GM08714 (cell line): ENCODE measurements at regions not wholly inside any gene's neighbourhood (a gene's known extent, or its start where the extent isn't known, plus 50 kb on each side); places are given as distances from the start of the nearest gene placed in this dataset.
"Not testable (repeated sequence)": the region's sequence is repeated elsewhere in the genome, so short reads cannot be mapped to it uniquely, and the experiment has no call there.

Source experiments
- H3K4me3 ChIP-seq: fragments of 200-500 bp; sonication (Bioruptor generic); 2 replicates; pipeline ENCODE4 v1.5.1; 2014; ENCODE audit warnings: mild to moderate bottlenecking, low read length, inconsistent platforms
- ZNF274 ChIP-seq: IDR thresholded peaks from 2 replicates; pipeline ENCODE4 v1.6.1; 2012; ENCODE audit warnings: mild to moderate bottlenecking, low read depth, low read length

GRCh38 chr2:16204251-16204650 is 263.9 kb downstream of the MYCN start:
- no peak overlapping the region for H3K4me3 ChIP-seq
- TF ChIP-seq ZNF274, result no peak

- no peak overlapping the region for H3K4me3 ChIP-seq
- no peak for TF ChIP-seq ZNF274
Measured at GRCh38 chr2:16203691-16204090, 263.3 kb downstream of the MYCN start.

GRCh38 chr2:16203069-16203468 is 262.7 kb downstream of the MYCN start:
- no peak for TF ChIP-seq ZNF274
- no peak overlapping the region for H3K4me3 ChIP-seq

DNA sequence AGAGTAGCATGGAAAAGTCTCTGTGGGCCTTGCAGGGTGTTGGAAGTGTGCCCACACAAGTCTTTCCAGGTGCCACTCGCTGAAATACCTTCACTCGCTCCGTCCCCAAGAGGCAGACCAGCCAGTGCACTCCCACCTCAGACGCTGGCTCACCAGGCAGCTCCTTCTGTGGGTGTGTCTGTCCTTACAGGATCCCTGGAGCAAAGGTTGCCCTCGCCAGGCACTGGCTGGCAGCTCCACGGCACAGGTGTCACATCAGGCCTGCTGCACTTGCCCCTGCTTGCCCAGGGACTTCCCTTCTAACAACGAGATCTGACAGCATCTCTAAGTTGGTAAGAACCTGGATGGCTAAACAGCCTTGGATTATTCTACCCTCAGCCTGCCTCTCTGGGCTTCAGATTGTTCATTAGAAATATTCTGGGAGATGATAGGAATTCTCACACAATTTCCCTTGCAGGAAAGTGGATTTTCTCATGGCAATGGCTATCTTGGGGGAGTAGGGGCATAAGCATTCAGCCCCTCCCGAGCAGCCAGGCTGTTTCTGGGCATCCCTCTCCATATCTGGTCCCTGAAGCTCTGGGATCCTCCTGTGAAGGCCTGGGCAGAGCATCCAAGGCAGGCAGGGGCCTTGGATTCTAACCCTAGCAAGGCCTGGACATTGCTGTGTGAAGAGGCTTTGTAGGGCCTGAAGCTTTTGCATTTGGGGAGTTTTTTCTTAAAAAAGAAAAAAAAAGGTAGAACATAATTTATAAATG is 262.1 kb downstream of the MYCN start:
- TF ChIP-seq ZNF274, result no peak
- H3K4me3 ChIP-seq, result no peak overlapping the region

- no peak for TF ChIP-seq ZNF274
Measured at GRCh38 chr2:16201848-16202247, 261.5 kb downstream of the MYCN start.

GRCh38 chr2:16200554-16201193 is 260.3 kb downstream of the MYCN start:
- TF ChIP-seq ZNF274, result no peak
- H3K4me3 ChIP-seq, result no peak overlapping the region

More at GRCh38 chr2:16201848-16202247, 261.5 kb downstream of the MYCN start:
- no peak overlapping the region for H3K4me3 ChIP-seq

GRCh38 chr2:16199882-16200553 is 259.7 kb downstream of the MYCN start:
- no peak for TF ChIP-seq ZNF274
- H3K4me3 ChIP-seq, result no peak overlapping the region

DNA sequence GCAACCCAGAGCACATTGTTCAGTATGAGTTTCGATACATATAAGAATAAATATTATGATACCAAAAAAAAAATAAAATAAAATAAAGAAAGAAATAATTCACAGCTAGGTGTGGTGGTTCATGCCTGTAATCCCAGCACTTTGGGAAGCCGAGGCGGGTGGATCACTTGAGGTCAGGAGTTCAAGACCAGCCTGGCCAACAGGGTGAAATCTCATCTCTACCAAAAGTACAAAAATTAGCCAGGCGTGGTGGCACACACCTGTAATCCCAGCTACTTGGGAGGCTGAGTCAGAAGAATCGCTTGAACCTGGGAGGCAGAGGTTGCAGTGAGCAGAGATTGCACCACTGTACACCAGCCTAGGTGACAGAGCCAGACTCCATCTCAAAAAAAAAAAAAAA is 258.9 kb downstream of the MYCN start:
- not testable (repeated sequence) for H3K4me3 ChIP-seq

GRCh38 chr2:16198166-16198912 is 258.0 kb downstream of the MYCN start:
- H3K4me3 ChIP-seq, result no peak overlapping the region
- TF ChIP-seq ZNF274, result no peak

GRCh38 chr2:16197504-16198147 is 257.3 kb downstream of the MYCN start:
- no peak overlapping the region for H3K4me3 ChIP-seq
- TF ChIP-seq ZNF274, result no peak

DNA sequence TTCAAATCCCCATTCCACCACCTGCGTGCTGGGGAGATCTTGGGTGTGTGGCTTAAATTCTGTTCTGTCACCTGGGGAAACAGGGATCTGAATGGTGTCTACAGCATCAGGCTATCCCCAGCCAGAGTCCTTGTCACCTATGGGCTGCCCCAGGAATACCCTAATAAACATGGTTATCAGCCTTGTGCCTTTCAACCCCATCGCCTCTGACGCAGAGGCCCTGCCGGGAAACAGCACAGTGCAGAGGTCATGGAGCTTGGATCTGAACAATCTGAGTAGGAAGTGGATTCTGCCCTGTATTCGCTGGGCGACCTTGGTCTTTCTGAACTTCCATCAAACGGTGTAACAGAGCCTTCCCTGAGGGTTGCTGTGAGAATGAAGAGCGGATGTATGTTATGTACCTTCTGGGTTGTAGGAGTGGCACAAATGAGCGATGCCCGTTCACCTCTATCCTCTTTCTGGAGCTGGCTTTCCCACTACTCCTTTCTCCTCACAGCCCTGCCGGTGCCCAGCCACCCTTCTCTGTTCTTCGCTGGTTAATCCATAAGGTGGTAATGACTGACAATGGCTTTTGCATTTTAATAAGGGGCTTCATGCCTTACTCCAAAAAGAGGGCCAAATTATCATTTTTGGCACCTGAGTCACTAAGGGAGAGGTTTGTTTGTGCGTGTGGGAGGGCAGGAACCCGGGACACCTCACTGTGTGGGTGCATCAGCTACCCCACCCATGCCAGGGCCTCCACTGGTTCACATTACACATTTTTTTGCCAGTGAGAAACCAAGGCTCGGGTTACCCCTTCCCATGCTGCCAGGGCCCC is 256.5 kb downstream of the MYCN start:
- no peak overlapping the region for H3K4me3 ChIP-seq
- no peak for TF ChIP-seq ZNF274

DNA sequence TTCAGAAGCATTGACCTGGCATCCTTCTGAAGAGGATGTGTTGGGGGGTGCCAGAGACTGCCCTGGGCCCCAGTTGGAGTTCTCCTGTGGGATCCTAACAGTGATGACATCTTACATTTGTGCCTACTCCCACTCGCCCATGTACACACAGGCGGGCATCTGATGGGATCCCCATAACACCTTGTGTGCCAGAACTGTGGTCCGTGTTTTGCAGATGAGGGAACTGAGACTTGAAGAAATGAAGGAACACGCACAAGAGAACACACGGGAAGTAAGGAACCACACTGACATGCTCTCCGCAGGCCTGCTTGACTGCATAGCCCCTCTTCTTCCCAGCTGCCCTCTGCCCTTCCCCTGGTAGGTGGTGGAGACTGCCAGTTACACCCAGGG is 255.3 kb downstream of the MYCN start:
- no peak overlapping the region for H3K4me3 ChIP-seq
- TF ChIP-seq ZNF274, result no peak
